ENCODE measurements at regions not wholly inside any gene's neighbourhood (a gene's known extent, or its start where the extent isn't known, plus 50 kb on each side); places are given as distances from the start of the nearest gene placed in this dataset.
"Not testable (repeated sequence)": the region's sequence is repeated elsewhere in the genome, so short reads cannot be mapped to it uniquely, and the experiment has no call there.

DNA sequence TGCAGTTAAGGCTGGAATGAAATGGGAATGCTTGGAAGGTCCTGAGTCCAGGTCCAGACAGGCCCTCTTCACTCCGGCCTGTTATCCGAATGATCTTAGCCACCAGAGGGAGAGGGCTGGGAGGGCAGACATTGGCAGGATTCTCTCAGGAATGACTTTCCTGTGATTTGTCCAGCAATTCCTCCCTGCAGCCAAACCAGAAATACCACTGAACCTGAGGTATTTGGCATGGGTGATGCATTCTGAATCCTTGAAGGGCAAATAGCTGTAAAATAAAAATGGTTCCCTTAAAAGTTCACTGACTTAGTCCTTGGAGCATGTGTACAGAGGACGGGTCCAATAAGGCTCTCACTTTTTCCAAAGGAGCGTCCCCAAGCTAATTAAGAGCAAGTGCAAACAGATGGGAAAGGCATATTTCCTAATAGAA lies 77.5 kb upstream of the HABP2 start:
- no peak for DNase-seq

GRCh38 chr10:113476191-113476590 lies 76.7 kb upstream of the HABP2 start:
- DNase-seq, result no peak

DNA sequence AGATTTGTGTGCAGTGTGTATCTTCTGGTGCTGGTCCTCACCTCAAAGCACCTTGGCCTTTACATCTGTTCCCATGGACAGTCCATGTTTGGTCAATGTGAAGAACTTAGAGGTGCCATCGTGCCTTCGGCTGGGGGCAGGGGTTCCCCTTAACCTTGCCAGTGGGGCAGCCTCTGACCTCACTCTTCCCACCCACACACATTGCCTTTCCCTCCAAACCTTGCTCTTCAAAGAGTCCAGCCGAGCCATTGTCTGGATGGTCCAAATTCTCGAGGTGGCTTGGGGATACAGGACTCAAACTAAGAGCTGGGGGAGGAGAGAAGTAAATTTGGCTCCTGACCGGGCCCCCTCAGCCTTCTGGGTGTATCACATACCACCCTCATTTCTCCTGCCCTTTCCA lies 76.2 kb upstream of the HABP2 start:
- no peak for DNase-seq

GRCh38 chr10:113477451-113477850 lies 75.4 kb upstream of the HABP2 start:
- DNase-seq, result no peak

DNA sequence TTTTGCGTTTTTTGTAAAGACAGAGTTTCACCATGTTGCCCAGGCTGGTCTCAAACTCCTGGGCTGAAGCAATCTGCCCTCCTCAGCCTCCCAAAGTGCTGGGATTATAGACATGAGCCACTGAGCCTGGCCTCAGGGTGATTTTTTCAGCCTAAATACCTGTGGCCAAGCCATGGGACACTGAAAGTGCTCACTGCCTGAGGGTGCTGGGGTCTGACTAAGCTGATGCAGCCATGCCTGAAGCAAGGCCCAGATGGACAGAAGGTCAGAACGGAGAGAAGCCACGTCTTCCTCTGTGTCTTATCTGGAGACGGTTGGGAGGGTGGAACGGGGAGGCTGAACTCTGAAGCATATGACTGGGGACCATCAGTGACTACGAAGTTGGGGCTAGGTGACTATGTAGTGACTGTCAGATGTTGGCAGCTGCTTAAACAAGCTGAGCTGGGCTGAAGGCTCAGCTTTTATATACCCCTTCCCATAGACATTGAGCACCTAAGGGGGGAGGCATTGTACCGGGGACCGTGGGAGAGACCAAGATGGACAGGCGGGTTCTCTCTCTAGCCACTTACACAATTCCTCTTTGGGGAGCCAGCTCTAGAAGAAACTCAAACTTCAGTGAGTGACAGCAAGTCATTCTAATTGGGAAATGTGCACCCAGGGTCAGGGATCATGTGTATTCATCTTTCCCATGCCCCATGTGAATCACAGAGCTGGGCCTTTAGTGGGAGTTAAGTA lies 73.3 kb upstream of the HABP2 start:
- DNase-seq, result no peak

GRCh38 chr10:113480081-113480360 lies 72.8 kb upstream of the HABP2 start:
- no peak for DNase-seq

DNA sequence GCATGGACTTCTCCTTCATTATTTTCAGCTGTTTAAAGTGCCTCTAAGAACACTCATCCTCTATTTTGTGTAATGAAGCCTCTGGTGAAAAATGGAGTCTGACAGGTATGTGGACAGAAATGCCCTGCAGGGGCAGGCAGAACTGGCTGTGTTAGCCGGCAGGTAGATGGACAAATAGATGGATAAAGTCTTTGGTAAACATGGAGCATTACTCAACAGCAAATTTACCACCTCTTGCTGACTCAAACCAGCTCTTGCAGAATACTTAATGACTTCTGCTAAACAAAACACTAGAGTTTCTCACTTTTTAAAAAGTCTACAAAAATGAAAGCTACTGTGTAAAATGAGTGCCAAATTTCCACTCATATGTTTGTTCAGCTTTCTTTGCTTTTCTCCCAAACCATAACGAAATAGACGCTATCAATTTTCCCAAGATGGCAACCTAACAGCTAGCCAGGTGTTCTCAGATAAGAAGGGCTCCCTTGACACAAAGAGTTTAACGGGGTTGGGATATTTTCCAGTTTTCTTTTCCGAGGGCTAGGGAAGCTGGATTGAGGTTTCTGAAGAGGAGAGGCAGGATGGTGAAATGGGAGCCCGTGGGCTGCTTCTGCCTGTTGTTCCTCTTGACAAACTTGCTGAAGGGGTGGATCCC lies 71.9 kb upstream of the HABP2 start:
- peak; percentile 98 for DNase-seq

- DNase-seq, result no peak
These were observed 68.4 kb upstream of the HABP2 start for GRCh38 chr10:113484487-113484886.

- no peak for DNase-seq
These were observed 67.1 kb upstream of the HABP2 start for GRCh38 chr10:113485736-113486135.

- peak; percentile 65 for DNase-seq
These were observed 66.3 kb upstream of the HABP2 start for GRCh38 chr10:113486531-113486930.

DNA sequence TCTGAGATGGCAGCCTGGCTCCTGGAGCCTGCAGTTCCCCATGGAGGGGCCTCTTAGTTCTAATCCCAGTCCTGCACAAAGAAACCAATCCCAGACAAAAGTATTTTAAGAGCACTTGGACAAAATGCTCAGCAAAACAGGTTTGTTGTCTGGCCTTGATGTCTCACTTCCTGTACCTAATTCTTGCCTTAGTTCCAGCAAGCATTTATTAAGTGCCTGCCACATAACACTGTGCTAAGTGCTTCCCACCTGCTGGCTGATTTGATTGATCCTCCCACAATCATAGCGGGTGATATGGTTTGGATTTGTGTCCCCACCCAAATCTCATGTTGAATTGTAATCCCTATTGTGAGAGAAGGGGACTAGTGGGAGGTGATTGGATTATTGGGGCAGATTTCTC lies 65.7 kb upstream of the HABP2 start:
- DNase-seq, result no peak

DNA sequence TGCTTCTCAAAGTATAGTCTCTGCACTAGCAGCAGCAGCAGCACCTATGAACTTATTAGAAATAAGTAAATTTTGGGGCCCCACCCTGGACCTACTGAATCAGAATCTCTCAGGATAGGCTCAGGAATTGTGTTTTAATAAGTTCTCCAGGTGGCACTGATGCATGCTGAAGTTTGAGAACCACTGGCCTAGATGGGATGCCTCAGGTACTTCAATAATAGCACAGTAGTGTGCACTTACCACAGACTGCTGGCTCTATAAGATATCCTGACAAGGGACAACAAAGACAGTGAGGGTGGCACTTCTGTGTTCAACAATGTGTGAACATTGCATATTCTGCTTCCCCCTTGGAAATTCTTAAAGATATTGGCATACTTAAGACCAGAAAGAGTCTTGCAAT lies 64.7 kb upstream of the HABP2 start:
- DNase-seq, result no peak

GRCh38 chr10:113489522-113489921 lies 63.3 kb upstream of the HABP2 start:
- not testable (repeated sequence) for DNase-seq

GRCh38 chr10:113491967-113492565 lies 60.8 kb upstream of the HABP2 start:
- DNase-seq, result no peak

DNA sequence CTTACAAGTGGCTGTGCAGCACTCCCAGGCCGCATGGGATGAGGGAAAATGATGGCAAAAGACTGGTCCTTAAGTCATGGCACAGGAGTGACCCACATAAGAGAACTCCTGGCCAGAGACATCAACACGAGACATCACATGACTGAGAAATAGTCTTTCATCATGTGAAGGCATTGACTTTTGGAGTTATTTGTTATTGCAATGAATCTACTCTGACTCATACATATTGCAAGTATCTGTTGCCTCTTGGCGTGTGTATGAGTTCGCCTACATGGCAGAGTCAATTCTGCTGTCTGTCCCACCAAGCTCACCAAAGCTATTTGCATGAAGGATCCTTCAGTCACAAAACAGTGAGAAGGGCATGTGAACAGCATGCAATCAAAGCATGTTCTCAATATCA lies 59.7 kb upstream of the HABP2 start:
- no peak for DNase-seq

GRCh38 chr10:113493882-113494301 lies 59.0 kb upstream of the HABP2 start:
- DNase-seq, result no peak

DNA sequence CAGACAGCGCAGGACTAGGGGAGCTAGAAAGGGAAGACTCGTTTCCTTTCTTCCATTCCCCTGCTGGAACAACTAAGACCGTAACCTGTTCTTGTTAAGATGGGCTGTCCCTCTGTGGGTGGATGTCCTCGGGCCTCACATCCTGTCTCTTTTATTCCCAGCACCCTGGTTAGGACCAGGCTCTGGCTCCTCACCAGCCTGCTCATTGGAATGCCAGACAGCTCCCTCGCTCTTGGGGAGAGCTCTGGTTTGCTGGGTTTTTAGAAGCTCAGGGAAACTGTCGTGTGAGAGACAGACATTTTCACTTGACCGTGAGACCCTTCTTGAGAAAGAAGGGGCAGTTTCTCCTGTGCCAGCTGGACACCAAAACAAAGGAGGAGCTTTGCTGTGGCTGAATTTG lies 58.1 kb upstream of the HABP2 start:
- no peak for DNase-seq

DNA sequence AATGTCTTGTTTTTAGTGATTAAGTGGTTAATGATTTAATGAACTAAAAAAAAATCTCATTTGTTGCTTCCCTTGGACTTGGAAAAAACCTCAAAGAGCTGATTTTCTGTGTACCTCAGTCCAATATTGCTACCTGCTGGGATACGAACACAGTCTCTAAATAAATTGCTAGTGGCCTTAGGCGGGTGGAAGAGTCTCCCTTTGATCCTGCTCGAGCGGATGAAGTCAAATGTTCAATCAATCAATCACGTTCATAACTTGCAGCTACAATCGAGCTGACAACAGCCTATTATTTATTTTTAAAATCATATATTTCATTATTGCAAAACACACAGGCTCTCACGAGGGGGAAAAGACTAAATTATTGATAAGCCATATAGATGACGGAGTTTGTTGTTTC lies 57.3 kb upstream of the HABP2 start:
- no peak for DNase-seq

DNA sequence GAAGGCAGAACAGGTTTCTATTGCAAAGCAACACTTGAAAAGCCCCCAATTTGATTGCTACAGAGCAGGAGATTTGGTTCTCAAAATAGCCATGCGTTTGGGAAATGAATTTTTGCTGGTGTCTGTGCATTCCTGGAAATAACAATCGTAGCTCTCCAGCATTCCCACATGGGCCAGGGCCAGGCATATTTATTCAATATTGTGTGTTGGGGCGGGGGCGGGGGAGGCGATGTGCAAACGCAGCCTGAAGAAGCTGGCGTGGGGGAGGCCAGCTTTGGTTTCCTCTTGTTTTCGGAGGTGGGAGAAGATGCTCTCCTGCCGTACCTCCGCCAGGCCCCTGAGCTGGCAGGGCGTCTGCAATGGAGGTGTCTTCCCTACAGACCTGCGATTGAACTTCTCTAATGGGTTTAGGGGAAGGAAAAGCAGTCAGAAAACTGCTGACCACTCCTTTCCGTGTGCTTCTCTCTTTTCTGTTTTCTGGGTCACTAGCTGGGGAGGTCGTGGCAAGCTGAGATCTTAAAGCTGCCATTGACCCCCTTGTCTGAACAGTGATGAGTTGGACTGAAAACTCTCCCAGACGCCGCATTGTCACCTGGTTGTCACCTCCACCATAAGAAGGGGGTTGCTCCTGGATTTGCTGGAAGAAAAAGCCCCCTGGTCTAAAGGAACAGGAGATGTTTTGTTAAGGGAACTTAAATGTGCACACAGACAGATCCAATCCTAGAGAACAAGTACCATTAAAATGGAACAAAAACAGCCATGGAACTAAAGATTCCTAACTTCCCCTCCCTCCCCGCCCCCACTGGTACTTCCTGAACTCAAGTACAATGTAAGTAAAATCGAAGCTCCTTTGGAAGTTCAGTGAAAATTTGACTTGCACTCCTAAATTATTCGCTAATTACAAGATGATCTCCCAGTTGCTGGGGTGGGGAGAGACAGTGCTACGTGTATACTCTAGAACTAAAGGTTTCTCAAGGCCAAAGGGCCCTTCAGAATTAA lies 56.4 kb upstream of the HABP2 start:
- no peak for DNase-seq

- DNase-seq, result no peak
These were observed 55.7 kb upstream of the HABP2 start for GRCh38 chr10:113497198-113497597.

GRCh38 chr10:113498997-113499396 lies 53.9 kb upstream of the HABP2 start:
- peak; percentile 65 for DNase-seq

- no peak for DNase-seq
These were observed 53.0 kb upstream of the HABP2 start for GRCh38 chr10:113499806-113500205.

GRCh38 chr10:113501031-113501430 lies 51.8 kb upstream of the HABP2 start:
- DNase-seq, result not testable (repeated sequence)
